ENCODE measurements at regions not wholly inside any gene's neighbourhood (a gene's known extent, or its start where the extent isn't known, plus 50 kb on each side); places are given as distances from the start of the nearest gene placed in this dataset.
"Not testable (repeated sequence)": the region's sequence is repeated elsewhere in the genome, so short reads cannot be mapped to it uniquely, and the experiment has no call there.

- DNase-seq; H3K27ac Mint-ChIP-seq; H3K4me3 Mint-ChIP-seq; H3K27me3 Mint-ChIP-seq; H3K36me3 Mint-ChIP-seq; CTCF ChIA-PET; ATAC-seq; H3K9me3 Mint-ChIP-seq (ENCODE audit: low read depth): not testable (repeated sequence)
- H3K4me1 Mint-ChIP-seq = peaks cover 12% of the 10 kb centered on the region
Measured at GRCh38 chr15:44835082-44835481, 98.8 kb downstream of the TRIM69 start.

GRCh38 chr15:44836094-44836493 lies 99.8 kb downstream of the TRIM69 start:
- H3K27ac Mint-ChIP-seq = no peak overlapping the region
- CTCF ChIA-PET = no interaction called here
- no peak for ATAC-seq

GRCh38 chr15:44838929-44839328 lies 102.6 kb downstream of the TRIM69 start:
- H3K9me3 Mint-ChIP-seq (ENCODE audit: low read depth); ATAC-seq; CTCF ChIA-PET; H3K27me3 Mint-ChIP-seq; H3K4me3 Mint-ChIP-seq; DNase-seq; H3K27ac Mint-ChIP-seq; H3K36me3 Mint-ChIP-seq; H3K4me1 Mint-ChIP-seq: not testable (repeated sequence)

More at GRCh38 chr15:44836094-44836493, 99.8 kb downstream of the TRIM69 start:
- Mint-ChIP-seq H3K36me3 (no peaks in the 10 kb centered on the region), H3K4me1 (peaks cover 6% of the 10 kb centered on the region), H3K27me3 (no peaks in the 10 kb centered on the region), H3K9me3 (ENCODE audit: low read depth) (no peaks in the 10 kb centered on the region), H3K4me3 (no peak overlapping the region)
- no peak for DNase-seq

GRCh38 chr15:44841762-44842161 lies 105.4 kb downstream of the TRIM69 start:
- H3K27ac Mint-ChIP-seq; H3K4me3 Mint-ChIP-seq; H3K4me1 Mint-ChIP-seq; H3K9me3 Mint-ChIP-seq (ENCODE audit: low read depth); DNase-seq; H3K36me3 Mint-ChIP-seq; ATAC-seq; H3K27me3 Mint-ChIP-seq: not testable (repeated sequence)
- CTCF ChIA-PET = interaction anchor here (1.3 kb wide), 1 partner anchor 104 kb away, joined by 3 read pairs; no protein-coding TSS in a partner anchor

GRCh38 chr15:44842883-44843282 lies 106.6 kb downstream of the TRIM69 start:
- not testable (repeated sequence) for H3K36me3 Mint-ChIP-seq; DNase-seq; H3K4me3 Mint-ChIP-seq; H3K27ac Mint-ChIP-seq; H3K9me3 Mint-ChIP-seq (ENCODE audit: low read depth); H3K4me1 Mint-ChIP-seq; H3K27me3 Mint-ChIP-seq; ATAC-seq
- CTCF ChIA-PET = interaction anchor here (1.3 kb wide), 1 partner anchor 105 kb away, joined by 3 read pairs; no protein-coding TSS in a partner anchor

- H3K36me3 Mint-ChIP-seq; H3K4me3 Mint-ChIP-seq; H3K27me3 Mint-ChIP-seq; H3K9me3 Mint-ChIP-seq (ENCODE audit: low read depth); H3K27ac Mint-ChIP-seq; H3K4me1 Mint-ChIP-seq; CTCF ChIA-PET; DNase-seq; ATAC-seq: not testable (repeated sequence)
Measured at GRCh38 chr15:44844936-44845335, 108.6 kb downstream of the TRIM69 start.

GRCh38 chr15:44846156-44846555 lies 109.8 kb downstream of the TRIM69 start:
- H3K9me3 Mint-ChIP-seq (ENCODE audit: low read depth); H3K27me3 Mint-ChIP-seq; H3K36me3 Mint-ChIP-seq; H3K4me3 Mint-ChIP-seq; DNase-seq; ATAC-seq; H3K27ac Mint-ChIP-seq; H3K4me1 Mint-ChIP-seq; CTCF ChIA-PET: not testable (repeated sequence)

GRCh38 chr15:44847555-44847954 lies 108.9 kb upstream of the TERB2 start:
- H3K9me3 Mint-ChIP-seq (ENCODE audit: low read depth); H3K4me1 Mint-ChIP-seq; H3K4me3 Mint-ChIP-seq; ATAC-seq; CTCF ChIA-PET; H3K27me3 Mint-ChIP-seq; H3K27ac Mint-ChIP-seq; DNase-seq; H3K36me3 Mint-ChIP-seq: not testable (repeated sequence)

- ATAC-seq; H3K9me3 Mint-ChIP-seq (ENCODE audit: low read depth); H3K27me3 Mint-ChIP-seq; CTCF ChIA-PET; H3K27ac Mint-ChIP-seq; H3K36me3 Mint-ChIP-seq; DNase-seq; H3K4me3 Mint-ChIP-seq; H3K4me1 Mint-ChIP-seq: not testable (repeated sequence)
Measured at GRCh38 chr15:44848859-44849258, 107.6 kb upstream of the TERB2 start.

- DNase-seq; H3K4me3 Mint-ChIP-seq; H3K27ac Mint-ChIP-seq; ATAC-seq; H3K27me3 Mint-ChIP-seq; H3K9me3 Mint-ChIP-seq (ENCODE audit: low read depth); H3K36me3 Mint-ChIP-seq; H3K4me1 Mint-ChIP-seq; CTCF ChIA-PET: not testable (repeated sequence)
Measured at GRCh38 chr15:44849701-44850403, 106.6 kb upstream of the TERB2 start.

GRCh38 chr15:44853304-44853950 lies 103.1 kb upstream of the TERB2 start:
- not testable (repeated sequence) for H3K27me3 Mint-ChIP-seq; H3K27ac Mint-ChIP-seq; H3K9me3 Mint-ChIP-seq (ENCODE audit: low read depth); H3K36me3 Mint-ChIP-seq; H3K4me1 Mint-ChIP-seq
- CTCF ChIA-PET = interaction anchor here (0.7 to 3.2 kb wide), 21 partner anchors 9 to 293 kb away, joined by 3 to 21 read pairs (median 3); no protein-coding TSS in a partner anchor
- DNase-seq (peak; percentile 78), ATAC-seq (peak; percentile 89)
- peak overlapping the region; percentile 36 for H3K4me3 Mint-ChIP-seq

GRCh38 chr15:44854696-44855095 lies 101.8 kb upstream of the TERB2 start:
- not testable (repeated sequence) for H3K27me3 Mint-ChIP-seq; H3K36me3 Mint-ChIP-seq; H3K9me3 Mint-ChIP-seq (ENCODE audit: low read depth); ATAC-seq; DNase-seq; H3K4me1 Mint-ChIP-seq; H3K27ac Mint-ChIP-seq; H3K4me3 Mint-ChIP-seq
- CTCF ChIA-PET = interaction anchor here (0.9 to 3.2 kb wide), 4 partner anchors 24 to 294 kb away, joined by 3 to 21 read pairs (median 8); no protein-coding TSS in a partner anchor

GRCh38 chr15:44856284-44856683 lies 100.2 kb upstream of the TERB2 start:
- H3K9me3 Mint-ChIP-seq (ENCODE audit: low read depth); ATAC-seq; H3K4me1 Mint-ChIP-seq; H3K27ac Mint-ChIP-seq; DNase-seq; H3K4me3 Mint-ChIP-seq; H3K27me3 Mint-ChIP-seq; CTCF ChIA-PET; H3K36me3 Mint-ChIP-seq: not testable (repeated sequence)

- H3K27ac Mint-ChIP-seq; CTCF ChIA-PET; H3K9me3 Mint-ChIP-seq (ENCODE audit: low read depth); H3K4me1 Mint-ChIP-seq; H3K36me3 Mint-ChIP-seq; H3K27me3 Mint-ChIP-seq; DNase-seq; H3K4me3 Mint-ChIP-seq; ATAC-seq: not testable (repeated sequence)
Measured at GRCh38 chr15:44857164-44857710, 99.2 kb upstream of the TERB2 start.
